Vagina (tissue), 2 donors: ENCODE measurements at regions not wholly inside any gene's neighbourhood (a gene's known extent, or its start where the extent isn't known, plus 50 kb on each side); places are given as distances from the start of the nearest gene placed in this dataset.

Source experiments
- CTCF ChIP-seq, 3 experiments: fragments of 450-650 bp in 2 of 3; fragments of 200-600 bp in 1 of 3; sonication (generic) in 1 of 3; IDR thresholded peaks; one replicate each; pipeline ENCODE4 v1.5.1; 2017 to 2019; ENCODE audit warnings: antibody characterized with exemption in 3 of 3, mild to moderate bottlenecking in 2 of 3, moderate library complexity in 2 of 3
- POLR2A ChIP-seq, 2 donors: fragments of 450-650 bp; IDR thresholded peaks; one replicate each; pipeline ENCODE4 v1.6.1; 2017; ENCODE audit warnings: antibody characterized with exemption in 2 of 2, mild to moderate bottlenecking in 2 of 2, moderate library complexity in 2 of 2

- no peak for TF ChIP-seq CTCF (IDR thresholded peaks at IDR 0.05)
- no peak for TF ChIP-seq POLR2A (IDR thresholded peaks at IDR 0.05)
Measured at GRCh38 chr11:127795326-127795725, 792.0 kb downstream of the ETS1 start.
